GM13976 (cell line): ENCODE measurements at regions not wholly inside any gene's neighbourhood (a gene's known extent, or its start where the extent isn't known, plus 50 kb on each side); places are given as distances from the start of the nearest gene placed in this dataset.

ENCODE experiments used
- DNase-seq: peaks from one replicate; pipeline ENCODE4 v3.0.0; 2012; ENCODE audit warnings: low spot score
- CTCF ChIP-seq: IDR thresholded peaks from 2 replicates; pipeline ENCODE4 v1.5.1; 2012; ENCODE audit warnings: borderline replicate concordance, mild to moderate bottlenecking; ENCODE audit not compliant: insufficient read depth; ENCODE audit errors: extremely low read depth, missing control alignments, control extremely low read depth
- in situ Hi-C: fragments of 300-500 bp; cut with MboI; formaldehyde crosslinking; loops from one replicate; pipeline ENCODE4 v1.12.0; 2022; ENCODE audit warnings: low sequenced_read_pairs, mixed read lengths, inconsistent platforms; ENCODE audit not compliant: unreplicated experiment

- no peak for DNase-seq
- TF ChIP-seq CTCF, result no peak
- in situ Hi-C loops, result no loop called here
These were observed 127.7 kb upstream of the RTL1 start for GRCh38 chr14:101031186-101031585.

GRCh38 chr14:101031721-101032120, 128.2 kb upstream of the RTL1 start:
- no peak for TF ChIP-seq CTCF
- in situ Hi-C loops, result no loop called here
- no peak for DNase-seq

GRCh38 chr14:101032433-101032832, 128.9 kb upstream of the RTL1 start:
- DNase-seq, result no peak
- in situ Hi-C loops, result no loop called here
- TF ChIP-seq CTCF, result no peak

GRCh38 chr14:101033006-101033405, 129.5 kb upstream of the RTL1 start:
- in situ Hi-C loops, result no loop called here
- no peak for DNase-seq
- TF ChIP-seq CTCF, result no peak

- in situ Hi-C loops, result no loop called here
These were observed 130.1 kb upstream of the RTL1 start for GRCh38 chr14:101033446-101034165.

GRCh38 chr14:101034986-101035385, 131.5 kb upstream of the RTL1 start:
- no peak for DNase-seq
- in situ Hi-C loops, result no loop called here
- no peak for TF ChIP-seq CTCF

More at GRCh38 chr14:101033446-101034165, 130.1 kb upstream of the RTL1 start:
- TF ChIP-seq CTCF, result no peak
- DNase-seq, result no peak

- in situ Hi-C loops, result no loop called here
These were observed 132.1 kb upstream of the RTL1 start for GRCh38 chr14:101035466-101036225.

More at GRCh38 chr14:101035466-101036225, 132.1 kb upstream of the RTL1 start:
- no peak for DNase-seq
- no peak for TF ChIP-seq CTCF
